ENCODE measurements at regions not wholly inside any gene's neighbourhood (a gene's known extent, or its start where the extent isn't known, plus 50 kb on each side); places are given as distances from the start of the nearest gene placed in this dataset.

DNA sequence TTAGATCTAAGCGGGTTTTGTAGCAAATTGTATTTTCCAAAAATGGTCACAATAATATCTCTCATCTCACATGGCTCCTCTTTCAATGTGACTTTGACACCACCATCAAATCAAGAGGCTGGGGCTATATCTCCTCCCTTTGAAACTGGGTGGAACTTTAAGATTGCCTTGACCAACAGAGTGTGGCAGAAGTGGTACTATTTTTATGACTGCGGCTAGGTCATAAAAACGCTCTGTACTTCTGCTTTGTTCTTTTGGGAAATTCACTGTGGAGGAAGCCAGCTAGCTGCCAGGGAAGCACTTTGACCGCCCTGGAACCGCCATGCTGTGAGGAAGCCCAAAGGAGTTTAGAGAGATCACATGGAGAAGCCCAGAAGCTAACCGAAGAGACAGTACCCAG, 50.7 kb upstream of the ACOT11 start:
- no peak overlapping the region for H3K4me3 ChIP-seq (ENCODE audit: low read length)

DNA sequence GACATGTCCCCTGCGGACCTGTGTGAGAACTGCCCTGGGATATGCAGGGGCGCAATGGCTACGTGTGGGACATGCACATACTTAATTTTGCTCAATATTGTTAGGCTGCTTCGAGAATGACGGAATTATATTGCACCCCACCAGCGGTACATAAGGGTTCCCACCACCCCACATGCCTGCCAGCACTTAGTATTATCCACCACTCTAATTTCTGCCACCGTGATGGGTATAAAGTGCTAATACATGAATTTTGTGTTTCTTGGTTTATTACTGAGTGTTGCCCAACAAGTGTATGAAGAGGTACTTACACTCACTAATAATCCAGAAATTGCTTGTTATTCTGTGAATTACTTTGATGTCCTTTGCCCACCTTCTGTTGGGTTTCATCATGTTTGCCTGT, 52.1 kb upstream of the ACOT11 start:
- H3K4me3 ChIP-seq (ENCODE audit: low read length) = no peak overlapping the region
- TF ChIP-seq ZNF274 (IDR thresholded peaks at IDR 0.05; ENCODE audit: low read depth, low read length) = no peak

More for the DNA sequence above, 50.7 kb upstream of the ACOT11 start:
- TF ChIP-seq ZNF274 (IDR thresholded peaks at IDR 0.05; ENCODE audit: low read depth, low read length) = no peak

DNA sequence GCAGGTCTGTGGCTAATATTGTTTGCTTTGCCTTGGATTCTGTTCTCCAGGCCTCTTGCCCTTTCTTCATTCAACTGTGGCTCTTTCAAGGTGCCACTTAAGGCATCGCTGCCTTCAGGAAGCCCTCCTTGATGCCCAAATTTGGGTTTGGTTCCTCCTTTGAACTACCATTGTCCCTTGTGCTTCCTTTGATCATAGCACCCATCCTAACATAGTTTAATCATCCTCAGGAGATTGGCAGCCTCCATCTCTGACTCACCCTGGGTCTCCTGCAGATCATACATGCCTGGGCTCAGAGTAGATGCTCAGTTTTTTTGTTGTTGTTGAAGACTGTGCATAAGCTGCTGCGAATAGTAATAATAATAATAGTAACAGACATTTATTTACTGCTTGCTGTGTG, 54.4 kb upstream of the ACOT11 start:
- TF ChIP-seq ZNF274 (IDR thresholded peaks at IDR 0.05; ENCODE audit: low read depth, low read length) = no peak
- H3K4me3 ChIP-seq (ENCODE audit: low read length) = no peak overlapping the region

DNA sequence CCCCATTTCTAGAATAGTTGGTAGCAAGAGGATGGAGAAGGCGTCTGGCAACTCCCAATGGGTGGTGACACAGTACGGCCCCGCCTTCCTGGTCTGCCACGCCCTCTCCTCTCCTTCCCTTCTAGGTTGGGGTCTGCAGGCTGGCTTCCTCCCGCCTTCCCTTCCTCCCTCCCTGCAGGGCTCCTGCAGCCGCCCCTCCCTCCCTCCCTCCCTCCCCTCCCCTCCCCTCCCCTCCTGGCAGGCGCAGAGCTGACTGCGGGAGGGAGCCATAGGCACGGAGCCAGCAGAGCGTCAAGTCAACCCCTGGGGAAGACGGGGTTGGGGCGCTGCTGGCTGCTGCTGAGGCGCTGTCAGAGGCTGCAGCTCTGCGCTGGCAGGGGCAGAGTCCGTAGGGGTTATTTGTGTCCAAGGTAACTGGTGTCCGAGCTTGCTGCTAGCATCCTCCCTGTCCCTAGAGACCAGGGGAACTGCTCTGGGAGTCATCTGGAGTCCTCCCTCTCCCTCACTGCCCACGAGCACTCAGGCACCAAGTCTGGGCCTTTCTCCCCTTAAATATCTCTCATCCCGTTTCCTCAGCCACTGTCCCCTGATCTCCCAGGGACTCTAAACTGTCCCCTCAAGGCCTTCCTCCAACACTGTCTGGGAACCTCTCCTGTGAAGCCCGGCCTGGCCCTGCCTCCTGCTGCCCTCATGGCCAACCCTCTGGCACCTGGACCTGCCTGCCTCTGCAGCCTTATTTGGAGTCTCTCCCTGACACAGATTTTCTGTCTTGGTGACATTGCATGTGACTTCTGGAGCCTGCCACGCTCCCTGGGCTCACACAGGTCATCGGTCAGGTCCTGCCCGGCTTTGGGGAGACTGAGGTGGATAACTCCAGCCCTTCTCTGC, 57.4 kb upstream of the ACOT11 start:
- no peak for TF ChIP-seq ZNF274 (IDR thresholded peaks at IDR 0.05; ENCODE audit: low read depth, low read length)
- no peak overlapping the region for H3K4me3 ChIP-seq (ENCODE audit: low read length)

DNA sequence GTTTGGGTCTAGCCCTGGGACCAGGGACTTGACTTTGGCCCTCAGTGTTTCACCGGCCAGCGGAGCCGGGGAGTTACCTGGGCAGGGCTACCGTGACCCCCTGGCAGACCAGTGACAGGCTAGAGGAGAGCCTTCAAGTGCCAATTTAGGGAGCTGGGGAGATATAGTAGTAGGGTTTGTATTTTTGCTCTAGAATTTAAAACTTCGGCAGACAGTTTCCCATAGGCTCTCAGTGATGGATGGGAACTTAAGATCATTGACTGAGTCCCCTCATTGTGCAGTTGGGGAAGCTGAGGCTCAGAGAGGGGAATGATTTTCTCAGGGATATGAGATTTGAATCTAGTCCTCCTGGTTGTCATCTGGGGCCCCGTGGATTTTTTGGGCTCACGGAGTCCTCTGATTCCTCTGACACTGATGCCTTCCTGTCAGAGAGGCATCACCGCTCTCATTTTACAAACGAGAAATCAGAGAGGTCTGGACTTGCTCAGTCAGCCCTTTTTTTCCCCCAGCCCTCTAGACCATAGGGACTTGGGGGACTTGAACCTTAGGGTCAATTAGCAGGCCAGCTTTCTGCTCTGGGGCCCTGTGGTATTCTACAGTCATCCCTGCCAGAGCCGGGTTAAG, 58.3 kb upstream of the ACOT11 start:
- no peak for TF ChIP-seq ZNF274 (IDR thresholded peaks at IDR 0.05; ENCODE audit: low read depth, low read length)
- H3K4me3 ChIP-seq (ENCODE audit: low read length) = no peak overlapping the region

DNA sequence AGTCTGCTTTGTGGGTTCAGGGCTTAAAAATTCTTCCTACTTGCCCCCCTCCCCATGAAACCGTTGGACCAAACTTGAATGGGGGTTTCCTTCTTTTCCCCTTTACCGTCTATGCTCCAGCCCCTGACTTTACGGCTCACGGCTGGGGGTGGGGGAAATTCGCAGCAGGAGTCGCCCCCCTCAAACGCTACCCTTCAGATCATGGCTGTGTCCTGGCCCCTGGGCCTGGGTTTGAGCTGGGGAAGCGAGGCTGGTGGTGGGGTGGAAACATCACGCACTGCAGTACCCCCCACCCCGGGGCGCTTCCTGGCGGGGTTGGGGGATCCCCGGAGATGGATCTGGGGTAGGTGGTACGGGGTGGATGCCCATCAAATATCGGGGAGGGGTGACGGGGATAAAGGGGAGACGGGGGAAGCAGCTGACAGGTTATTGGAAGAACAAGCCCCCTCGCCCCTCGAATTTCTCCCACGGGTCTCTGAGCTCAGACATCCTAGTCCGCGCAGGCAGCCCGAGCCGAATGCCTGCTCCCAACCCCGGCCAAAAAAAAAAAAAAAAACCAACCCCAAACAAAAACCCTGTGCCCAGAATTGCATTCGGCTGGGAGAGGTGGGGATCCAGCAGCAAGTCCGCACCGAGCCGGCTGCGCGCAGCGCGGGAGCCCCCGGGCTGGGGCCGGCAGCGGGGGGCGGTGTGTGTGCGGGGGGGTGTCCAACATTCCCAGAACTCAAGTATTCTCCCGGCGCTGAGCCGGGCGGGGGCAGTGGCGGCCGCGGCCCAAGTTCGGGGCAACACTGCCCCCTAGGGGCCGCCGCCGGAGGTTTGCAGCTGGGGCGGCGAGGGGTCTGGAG, 59.0 kb upstream of the ACOT11 start:
- no peak for TF ChIP-seq ZNF274 (IDR thresholded peaks at IDR 0.05; ENCODE audit: low read depth, low read length)
- H3K4me3 ChIP-seq (ENCODE audit: low read length) = peak overlapping the region; percentile 78

DNA sequence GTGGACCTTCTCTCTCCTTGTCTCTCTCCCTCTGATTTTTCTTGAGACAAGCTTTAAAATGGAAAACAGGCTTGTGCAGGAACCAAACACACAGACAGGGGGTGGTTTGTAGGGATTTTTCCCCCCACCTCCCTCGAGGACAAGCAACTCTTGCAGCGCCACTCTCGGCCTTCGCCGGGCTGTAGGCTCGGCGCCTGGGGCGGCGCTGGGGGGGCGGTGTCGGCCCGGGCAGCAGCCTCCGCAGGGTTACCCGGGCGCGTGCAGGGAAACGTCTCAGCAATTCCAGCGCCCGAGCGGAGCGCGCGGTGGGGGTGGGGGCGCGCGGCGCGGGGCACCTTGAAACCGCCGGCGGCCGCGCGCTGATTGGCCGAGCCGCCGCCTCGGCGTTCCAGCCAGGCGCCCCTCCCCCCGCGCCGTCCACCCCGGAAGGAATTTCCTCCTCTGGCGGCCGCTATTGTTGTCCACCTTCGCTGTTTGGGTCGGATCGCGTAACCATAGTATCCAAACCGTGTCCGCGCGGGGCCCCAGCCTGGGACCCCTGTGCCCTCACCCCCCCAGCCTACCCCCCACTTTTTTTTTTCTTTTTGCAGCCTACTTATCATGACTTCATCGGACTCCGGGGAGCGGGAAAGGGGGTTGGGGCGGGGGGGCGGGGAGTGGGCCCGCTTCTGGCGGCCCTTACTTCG, 59.8 kb upstream of the ACOT11 start:
- H3K4me3 ChIP-seq (ENCODE audit: low read length) = peak overlapping the region; percentile 78
- no peak for TF ChIP-seq ZNF274 (IDR thresholded peaks at IDR 0.05; ENCODE audit: low read depth, low read length)

DNA sequence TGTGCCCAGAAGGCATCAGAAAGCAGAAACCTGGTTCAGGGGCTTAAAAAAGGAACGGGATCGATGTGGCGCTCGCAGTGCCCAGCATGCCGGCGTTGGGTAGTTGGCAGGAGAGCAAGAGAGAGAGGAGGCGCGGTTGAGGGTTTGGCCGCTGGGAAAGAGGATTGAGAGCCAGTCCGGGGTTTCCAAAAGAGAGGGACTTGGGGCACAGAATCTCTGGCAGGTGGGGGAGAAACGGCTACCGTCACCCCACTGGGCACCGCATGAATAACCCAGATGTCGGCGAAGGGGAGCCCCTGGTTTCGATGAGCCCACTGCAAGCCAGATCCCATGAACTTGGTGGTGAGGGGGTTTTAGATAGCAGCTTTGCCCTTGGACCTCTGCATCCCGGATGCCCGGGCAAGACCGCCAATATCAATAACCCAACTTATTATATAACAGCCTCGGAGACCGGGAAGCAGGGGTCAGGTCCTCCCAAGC, 60.4 kb upstream of the ACOT11 start:
- peak overlapping the region; percentile 78; the same call in 1 of the 2 replicates for H3K4me3 ChIP-seq (ENCODE audit: low read length)
- no peak for TF ChIP-seq ZNF274 (IDR thresholded peaks at IDR 0.05; ENCODE audit: low read depth, low read length)

DNA sequence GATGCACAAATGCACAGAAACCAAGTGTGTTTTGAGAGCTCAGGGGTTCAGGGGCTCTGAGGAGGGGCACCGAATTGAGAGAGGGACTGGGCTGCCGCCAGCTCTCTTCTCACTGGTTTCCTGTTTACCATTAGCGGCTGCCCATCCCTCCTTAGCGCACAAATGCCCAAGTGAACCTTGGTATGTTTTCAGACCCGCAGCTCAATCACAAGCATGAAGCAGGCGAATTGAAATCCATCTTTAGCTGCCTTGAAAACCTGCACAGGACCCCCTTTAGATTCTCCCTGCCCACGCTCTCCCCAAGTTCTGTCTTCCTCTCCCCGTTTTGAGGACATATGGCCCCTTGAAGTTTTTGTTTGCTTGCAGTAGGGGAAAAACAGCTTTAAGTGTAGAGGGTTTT, 61.1 kb upstream of the ACOT11 start:
- TF ChIP-seq ZNF274 (IDR thresholded peaks at IDR 0.05; ENCODE audit: low read depth, low read length) = no peak
- no peak overlapping the region for H3K4me3 ChIP-seq (ENCODE audit: low read length)

DNA sequence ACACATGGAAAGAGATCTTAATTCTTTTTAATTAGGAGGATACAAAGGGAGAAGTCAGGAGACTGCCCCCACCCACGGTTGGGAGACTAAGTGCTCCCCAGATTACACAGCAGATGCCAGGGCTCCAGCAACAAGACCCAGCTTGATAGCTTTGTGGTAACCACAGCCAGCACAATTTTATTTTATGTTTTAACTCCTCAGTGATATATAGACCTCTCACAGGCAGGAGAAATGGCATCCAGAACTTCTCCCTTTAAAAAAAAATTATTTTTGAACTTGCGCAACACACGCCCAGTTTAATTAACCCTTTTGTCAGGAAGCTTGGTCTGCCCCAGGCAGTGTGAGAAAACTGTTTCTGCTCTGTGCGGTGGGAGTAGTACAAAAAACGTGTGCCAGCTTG, 62.6 kb upstream of the ACOT11 start:
- no peak overlapping the region for H3K4me3 ChIP-seq (ENCODE audit: low read length)

DNA sequence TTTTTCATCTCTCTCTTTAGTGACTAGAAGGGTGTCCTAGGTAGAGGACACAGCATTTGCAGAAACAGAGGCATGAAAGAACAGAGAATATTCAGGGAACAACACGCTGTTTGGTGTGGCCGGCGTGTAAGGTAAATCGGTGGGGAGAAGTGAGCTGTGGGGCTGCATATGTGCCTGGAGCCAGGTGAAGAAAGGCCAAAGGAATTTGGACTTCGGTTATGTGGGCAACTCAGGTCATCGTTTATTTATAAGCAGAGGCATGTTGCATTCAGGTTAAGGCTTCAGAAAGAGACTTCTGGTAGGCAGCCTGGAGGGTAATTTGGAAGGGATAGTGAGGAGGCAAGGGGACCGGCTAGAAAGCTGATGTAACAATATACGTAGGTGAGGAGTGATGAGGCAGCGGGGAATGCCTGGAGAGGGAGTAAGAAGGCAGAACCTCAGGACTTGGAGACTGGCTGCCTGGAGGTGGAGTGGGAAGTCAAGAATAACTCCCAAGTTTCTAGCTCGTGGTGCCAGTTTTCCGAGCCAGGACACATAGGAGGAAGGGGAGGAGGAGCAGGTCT, 64.1 kb upstream of the ACOT11 start:
- no peak for TF ChIP-seq ZNF274 (IDR thresholded peaks at IDR 0.05; ENCODE audit: low read depth, low read length)
- H3K4me3 ChIP-seq (ENCODE audit: low read length) = no peak overlapping the region

More for the DNA sequence above, 62.6 kb upstream of the ACOT11 start:
- TF ChIP-seq ZNF274 (IDR thresholded peaks at IDR 0.05; ENCODE audit: low read depth, low read length) = no peak

DNA sequence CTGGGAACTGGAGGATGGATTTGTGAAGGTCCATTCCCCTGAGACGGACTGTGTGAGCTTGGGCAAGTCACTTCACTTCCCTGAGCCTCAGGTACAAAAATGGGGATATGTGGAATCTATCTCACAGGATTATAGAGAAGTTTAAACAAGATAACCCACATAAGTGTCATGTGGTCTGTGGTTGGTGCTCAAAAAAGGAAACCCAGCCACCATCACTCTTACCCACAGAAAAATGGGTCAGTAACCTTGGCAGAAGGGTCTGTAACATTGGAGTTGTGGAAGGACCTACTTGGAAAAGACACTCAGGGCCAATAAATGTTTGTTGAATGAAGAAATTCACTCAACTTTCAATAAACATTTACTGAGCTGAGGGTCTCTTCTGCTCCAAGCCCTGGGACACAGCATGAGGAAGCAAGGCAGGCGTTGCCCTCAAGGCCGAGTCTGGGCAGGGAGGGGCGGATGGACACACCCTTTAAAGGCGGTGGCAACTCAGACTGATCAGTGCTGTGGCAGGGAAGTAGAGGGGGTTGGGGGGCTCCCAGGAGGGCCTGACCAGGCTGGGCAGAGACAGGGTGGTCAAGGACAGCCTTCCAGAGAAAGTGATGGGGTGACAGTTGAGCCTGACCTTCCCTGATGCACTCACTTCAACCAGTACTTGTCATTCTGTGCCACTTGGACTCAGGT, 66.7 kb upstream of the ACOT11 start:
- H3K4me3 ChIP-seq (ENCODE audit: low read length) = no peak overlapping the region
- TF ChIP-seq ZNF274 (IDR thresholded peaks at IDR 0.05; ENCODE audit: low read depth, low read length) = no peak

DNA sequence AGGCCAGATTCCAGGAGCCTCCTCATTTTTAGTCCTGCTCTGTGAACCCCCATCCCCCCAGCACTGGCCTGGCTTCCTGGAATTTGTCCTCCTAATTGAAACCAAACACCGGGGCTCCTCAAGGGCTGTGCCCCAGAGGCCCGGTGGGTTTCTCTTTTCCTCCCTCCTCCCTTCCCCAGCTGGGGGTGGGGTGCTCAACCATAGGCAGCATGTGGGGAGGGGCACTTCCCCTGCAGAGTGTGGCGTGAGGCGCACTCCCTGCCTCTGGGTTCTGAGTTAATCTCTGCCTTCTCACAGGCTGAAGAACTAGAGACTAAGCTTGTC, 67.5 kb upstream of the ACOT11 start:
- TF ChIP-seq ZNF274 (IDR thresholded peaks at IDR 0.05; ENCODE audit: low read depth, low read length) = no peak

More for the DNA sequence above, 67.5 kb upstream of the ACOT11 start:
- H3K4me3 ChIP-seq (ENCODE audit: low read length) = no peak overlapping the region
